ENCODE measurements at regions not wholly inside any gene's neighbourhood (a gene's known extent, or its start where the extent isn't known, plus 50 kb on each side); places are given as distances from the start of the nearest gene placed in this dataset.

DNA sequence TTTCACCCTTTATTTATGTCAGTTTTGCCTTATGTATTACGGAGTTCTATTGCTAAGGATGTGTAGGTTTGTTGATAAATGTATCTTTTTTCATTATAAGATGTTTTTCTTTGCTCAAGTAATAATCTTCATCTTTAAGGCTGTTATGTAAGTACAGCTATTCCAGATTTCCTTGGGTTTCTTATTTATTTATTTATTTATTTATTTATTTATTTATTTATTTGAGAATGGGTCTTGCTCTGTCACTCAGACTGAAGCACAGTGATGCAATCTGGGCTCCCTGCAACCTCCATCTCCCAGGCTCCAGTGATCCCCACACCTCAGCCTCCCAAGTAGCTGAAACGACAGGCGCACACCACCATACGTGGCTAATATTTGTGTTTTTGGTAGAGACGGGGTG, 617.0 kb downstream of the SLITRK1 start:
- TF ChIP-seq, protein P1, sequence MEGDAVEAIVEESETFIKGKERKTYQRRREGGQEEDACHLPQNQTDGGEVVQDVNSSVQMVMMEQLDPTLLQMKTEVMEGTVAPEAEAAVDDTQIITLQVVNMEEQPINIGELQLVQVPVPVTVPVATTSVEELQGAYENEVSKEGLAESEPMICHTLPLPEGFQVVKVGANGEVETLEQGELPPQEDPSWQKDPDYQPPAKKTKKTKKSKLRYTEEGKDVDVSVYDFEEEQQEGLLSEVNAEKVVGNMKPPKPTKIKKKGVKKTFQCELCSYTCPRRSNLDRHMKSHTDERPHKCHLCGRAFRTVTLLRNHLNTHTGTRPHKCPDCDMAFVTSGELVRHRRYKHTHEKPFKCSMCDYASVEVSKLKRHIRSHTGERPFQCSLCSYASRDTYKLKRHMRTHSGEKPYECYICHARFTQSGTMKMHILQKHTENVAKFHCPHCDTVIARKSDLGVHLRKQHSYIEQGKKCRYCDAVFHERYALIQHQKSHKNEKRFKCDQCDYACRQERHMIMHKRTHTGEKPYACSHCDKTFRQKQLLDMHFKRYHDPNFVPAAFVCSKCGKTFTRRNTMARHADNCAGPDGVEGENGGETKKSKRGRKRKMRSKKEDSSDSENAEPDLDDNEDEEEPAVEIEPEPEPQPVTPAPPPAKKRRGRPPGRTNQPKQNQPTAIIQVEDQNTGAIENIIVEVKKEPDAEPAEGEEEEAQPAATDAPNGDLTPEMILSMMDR (IDR thresholded peaks at IDR 0.05; ENCODE audit: extremely low read depth in 1 of 2, insufficient read depth in 1 of 2, low read depth in 1 of 2, low read length in 2 of 2) = no peak
- no peak for TF ChIP-seq POLR2A (IDR thresholded peaks at IDR 0.05; ENCODE audit: low read depth, low read length)

Measured in endothelial cell of umbilical vein (primary cell).